ENCODE measurements at regions not wholly inside any gene's neighbourhood (a gene's known extent, or its start where the extent isn't known, plus 50 kb on each side); places are given as distances from the start of the nearest gene placed in this dataset.
A peak's percentile ranks its signal among the peaks of the same experiment; 100 is the strongest.
"Not testable (repeated sequence)": the region's sequence is repeated elsewhere in the genome, so short reads cannot be mapped to it uniquely, and the experiment has no call there.

DNA sequence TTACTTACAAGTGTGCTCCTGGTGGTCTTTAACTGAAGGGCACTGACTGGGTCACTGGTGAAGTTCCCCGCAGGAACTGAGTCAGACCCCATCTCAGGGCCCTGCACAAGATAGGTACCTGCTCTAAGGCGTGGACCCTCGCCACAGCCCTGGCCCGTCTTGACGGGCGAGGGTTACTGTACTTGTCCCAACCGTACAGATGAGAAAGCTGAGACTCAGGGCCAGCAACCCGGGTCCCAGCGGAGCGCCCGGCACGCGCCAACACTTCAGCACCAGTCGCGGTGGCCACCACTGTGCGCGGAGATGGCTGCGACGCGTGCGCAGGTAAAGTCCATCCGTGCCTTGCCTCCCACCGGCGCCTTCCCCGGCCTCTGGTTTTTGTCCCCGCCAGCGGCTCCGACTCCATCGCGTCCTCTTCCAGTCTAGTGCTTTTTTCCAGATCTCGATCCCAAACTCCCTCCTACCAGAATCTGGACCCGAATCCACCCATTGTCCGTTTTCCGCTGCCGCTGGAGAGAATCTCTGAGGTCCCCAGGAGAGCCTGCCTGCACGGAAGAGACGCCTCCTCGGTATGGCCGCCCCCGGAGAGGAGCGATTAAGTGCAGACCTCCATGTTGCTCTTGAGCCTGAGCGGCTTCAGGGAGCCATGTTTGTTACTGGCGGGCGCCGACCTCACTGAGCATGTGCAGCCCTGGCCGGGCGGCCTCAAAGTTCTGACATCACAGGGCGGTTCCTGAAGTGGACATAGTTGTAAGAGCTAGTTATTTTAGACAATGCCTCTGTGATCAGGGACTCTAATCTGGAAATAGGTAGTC is 1707.8 kb downstream of the SPATA31A7 start:
- peak; percentile 38 to 65 for DNase-seq (ENCODE audit: low read depth in 2 of 2)
- peak overlapping the region; percentile 23 for H3K9ac ChIP-seq (ENCODE audit: insufficient read depth, low read length)
- H3K4me2 ChIP-seq (ENCODE audit: extremely low read depth, insufficient read depth, low read length): not testable (repeated sequence)

DNA sequence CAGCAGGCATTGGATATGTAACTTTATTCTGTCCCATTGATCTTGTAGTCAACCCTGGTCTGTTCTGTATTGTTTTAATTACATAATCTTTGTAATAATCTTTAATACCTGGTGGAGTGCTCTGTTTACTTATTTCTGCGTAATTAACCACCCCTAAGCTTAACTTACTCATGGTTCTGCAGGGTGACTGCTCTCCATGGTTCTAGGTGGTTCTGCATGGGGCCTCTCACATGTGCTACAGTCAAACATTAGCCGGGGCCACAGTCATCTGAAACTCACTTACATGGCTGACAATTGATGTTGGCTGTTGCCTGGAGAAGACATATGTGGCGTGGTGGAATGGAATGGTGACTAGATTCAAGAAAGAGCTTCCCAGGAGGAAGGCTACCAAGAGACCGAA is 1709.8 kb downstream of the SPATA31A7 start:
- H3K4me1 ChIP-seq (ENCODE audit: control insufficient read depth, extremely low read depth, insufficient read depth, low read length); H4K20me1 ChIP-seq (ENCODE audit: control insufficient read depth, extremely low read depth, insufficient read depth, low read length); H3K27me3 ChIP-seq (ENCODE audit: control insufficient read depth, insufficient read depth, low read length); H3K36me3 ChIP-seq (ENCODE audit: control insufficient read depth, insufficient read depth, low read length); H3K4me2 ChIP-seq (ENCODE audit: extremely low read depth, insufficient read depth, low read length); H2AFZ ChIP-seq (ENCODE audit: low read length); H3K4me3 ChIP-seq (replicated peaks in 1 of 4; ENCODE audit: control extremely low read depth in 1 of 4, insufficient read depth in 1 of 4, low read depth in 3 of 4, low read length in 4 of 4); DNase-seq (ENCODE audit: low read depth in 2 of 2); H3K9me3 ChIP-seq (ENCODE audit: control insufficient read depth, insufficient read depth, low read depth, low read length); H3K9ac ChIP-seq (ENCODE audit: insufficient read depth, low read length); H3K27ac ChIP-seq (ENCODE audit: insufficient read depth, low read length); H3K79me2 ChIP-seq (ENCODE audit: control insufficient read depth, insufficient read depth, low read length): not testable (repeated sequence)

More for the DNA sequence above, 1707.8 kb downstream of the SPATA31A7 start:
- not testable (repeated sequence) for H3K27me3 ChIP-seq (ENCODE audit: control insufficient read depth, insufficient read depth, low read length); H3K79me2 ChIP-seq (ENCODE audit: control insufficient read depth, insufficient read depth, low read length); H3K9me3 ChIP-seq (ENCODE audit: control insufficient read depth, insufficient read depth, low read depth, low read length); H3K36me3 ChIP-seq (ENCODE audit: control insufficient read depth, insufficient read depth, low read length); H3K27ac ChIP-seq (ENCODE audit: insufficient read depth, low read length); H2AFZ ChIP-seq (ENCODE audit: low read length); H4K20me1 ChIP-seq (ENCODE audit: control insufficient read depth, extremely low read depth, insufficient read depth, low read length); H3K4me1 ChIP-seq (ENCODE audit: control insufficient read depth, extremely low read depth, insufficient read depth, low read length)
- H3K4me3 ChIP-seq (replicated peaks in 1 of 4; ENCODE audit: control extremely low read depth in 1 of 4, insufficient read depth in 1 of 4, low read depth in 3 of 4, low read length in 4 of 4): peak overlapping the region in 3 of 4 experiments; percentile 33 to 62 (median 52)

DNA sequence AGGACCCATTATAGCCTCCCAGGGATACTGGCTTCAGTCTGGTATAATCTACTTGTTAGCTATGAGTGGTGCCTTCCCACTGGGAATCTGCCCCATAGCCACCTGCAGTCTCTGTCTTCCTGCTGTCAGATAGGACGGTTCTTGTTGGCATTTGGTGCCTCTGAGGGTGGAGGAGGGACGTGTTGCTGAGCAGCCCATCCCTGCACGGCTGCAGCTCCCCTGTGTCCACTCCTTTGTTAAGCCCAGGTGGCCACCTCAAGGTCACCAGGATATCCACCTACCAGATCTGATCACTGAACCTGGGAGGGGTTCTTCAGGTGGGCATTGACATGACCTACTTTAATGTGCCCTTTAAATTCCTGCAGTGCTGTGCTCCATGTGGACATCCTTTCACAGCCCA is 1714.2 kb downstream of the SPATA31A7 start:
- not testable (repeated sequence) for H4K20me1 ChIP-seq (ENCODE audit: control insufficient read depth, extremely low read depth, insufficient read depth, low read length); H3K4me2 ChIP-seq (ENCODE audit: extremely low read depth, insufficient read depth, low read length); H2AFZ ChIP-seq (ENCODE audit: low read length); DNase-seq (ENCODE audit: low read depth in 2 of 2); H3K36me3 ChIP-seq (ENCODE audit: control insufficient read depth, insufficient read depth, low read length); H3K9me3 ChIP-seq (ENCODE audit: control insufficient read depth, insufficient read depth, low read depth, low read length); H3K4me3 ChIP-seq (replicated peaks in 1 of 4; ENCODE audit: control extremely low read depth in 1 of 4, insufficient read depth in 1 of 4, low read depth in 3 of 4, low read length in 4 of 4); H3K27ac ChIP-seq (ENCODE audit: insufficient read depth, low read length); H3K79me2 ChIP-seq (ENCODE audit: control insufficient read depth, insufficient read depth, low read length); H3K9ac ChIP-seq (ENCODE audit: insufficient read depth, low read length); H3K4me1 ChIP-seq (ENCODE audit: control insufficient read depth, extremely low read depth, insufficient read depth, low read length); H3K27me3 ChIP-seq (ENCODE audit: control insufficient read depth, insufficient read depth, low read length)

DNA sequence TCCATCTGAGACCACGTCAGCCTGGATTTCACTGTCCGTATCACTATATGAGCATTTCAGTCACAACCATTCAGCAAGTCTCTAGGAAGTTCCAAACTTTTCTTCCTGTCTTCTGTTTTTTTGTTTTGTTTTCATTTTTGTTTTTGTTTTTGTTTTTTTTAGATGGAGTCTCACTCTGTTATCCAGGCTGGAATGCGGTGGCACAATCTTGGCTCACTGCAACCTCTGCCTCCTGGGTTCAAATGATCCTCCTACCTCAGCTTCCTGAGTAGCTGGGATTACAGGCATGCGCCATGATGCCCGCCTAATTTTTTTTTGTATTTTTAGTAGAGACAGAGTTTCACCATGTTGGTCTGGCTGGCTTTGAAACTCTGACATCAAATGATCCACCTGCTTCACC is 1715.9 kb downstream of the SPATA31A7 start:
- not testable (repeated sequence) for H2AFZ ChIP-seq (ENCODE audit: low read length); H4K20me1 ChIP-seq (ENCODE audit: control insufficient read depth, extremely low read depth, insufficient read depth, low read length); H3K9ac ChIP-seq (ENCODE audit: insufficient read depth, low read length); H3K4me3 ChIP-seq (replicated peaks in 1 of 4; ENCODE audit: control extremely low read depth in 1 of 4, insufficient read depth in 1 of 4, low read depth in 3 of 4, low read length in 4 of 4); H3K4me2 ChIP-seq (ENCODE audit: extremely low read depth, insufficient read depth, low read length); H3K4me1 ChIP-seq (ENCODE audit: control insufficient read depth, extremely low read depth, insufficient read depth, low read length); H3K27me3 ChIP-seq (ENCODE audit: control insufficient read depth, insufficient read depth, low read length); H3K27ac ChIP-seq (ENCODE audit: insufficient read depth, low read length); H3K9me3 ChIP-seq (ENCODE audit: control insufficient read depth, insufficient read depth, low read depth, low read length); H3K36me3 ChIP-seq (ENCODE audit: control insufficient read depth, insufficient read depth, low read length); DNase-seq (ENCODE audit: low read depth in 2 of 2); H3K79me2 ChIP-seq (ENCODE audit: control insufficient read depth, insufficient read depth, low read length)

DNA sequence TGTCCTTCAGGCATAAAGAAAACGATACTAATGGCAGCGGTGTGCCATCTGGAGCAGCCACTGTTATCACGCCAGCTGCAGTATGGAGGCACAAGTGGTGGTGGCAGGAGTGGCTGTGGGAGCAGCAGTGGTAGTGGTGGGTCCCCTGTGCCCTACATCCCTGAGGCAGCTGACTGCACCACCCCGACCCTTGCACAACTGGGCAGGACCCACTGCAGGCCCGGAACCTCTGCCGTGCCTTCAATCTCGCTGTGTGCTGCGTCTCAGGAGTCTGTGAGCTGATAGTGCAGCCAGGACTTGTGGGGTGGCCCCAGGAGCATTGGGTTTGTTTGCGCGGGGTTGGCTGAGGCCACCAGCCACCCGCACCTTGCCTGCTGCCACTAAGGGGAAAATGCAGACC is 1718.0 kb downstream of the SPATA31A7 start:
- H3K79me2 ChIP-seq (ENCODE audit: control insufficient read depth, insufficient read depth, low read length); DNase-seq (ENCODE audit: low read depth in 2 of 2): not testable (repeated sequence)

DNA sequence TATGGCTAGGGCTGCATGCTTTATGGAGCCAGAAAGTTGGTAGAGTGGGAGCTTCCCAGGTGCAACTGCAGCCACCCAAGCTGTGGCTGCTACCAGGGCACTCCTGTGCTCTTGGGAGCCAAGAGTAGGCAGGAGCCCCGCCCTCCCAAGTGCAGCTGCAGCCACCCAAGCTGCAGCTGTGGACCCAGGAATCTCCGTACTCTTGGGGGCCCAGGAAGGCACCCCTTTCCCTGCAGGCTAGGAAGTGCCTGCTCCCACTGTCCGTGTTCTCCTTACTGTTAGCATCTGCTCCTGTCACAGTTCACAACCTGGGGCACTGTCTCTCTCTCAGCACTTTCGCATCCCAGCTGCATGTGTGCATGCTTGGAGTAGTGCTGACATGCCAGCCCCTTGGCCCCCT is 1718.4 kb downstream of the SPATA31A7 start:
- not testable (repeated sequence) for H3K4me1 ChIP-seq (ENCODE audit: control insufficient read depth, extremely low read depth, insufficient read depth, low read length); H3K79me2 ChIP-seq (ENCODE audit: control insufficient read depth, insufficient read depth, low read length); H4K20me1 ChIP-seq (ENCODE audit: control insufficient read depth, extremely low read depth, insufficient read depth, low read length); H3K27ac ChIP-seq (ENCODE audit: insufficient read depth, low read length); H3K27me3 ChIP-seq (ENCODE audit: control insufficient read depth, insufficient read depth, low read length); H3K9me3 ChIP-seq (ENCODE audit: control insufficient read depth, insufficient read depth, low read depth, low read length); H3K4me3 ChIP-seq (replicated peaks in 1 of 4; ENCODE audit: control extremely low read depth in 1 of 4, insufficient read depth in 1 of 4, low read depth in 3 of 4, low read length in 4 of 4); H3K36me3 ChIP-seq (ENCODE audit: control insufficient read depth, insufficient read depth, low read length); H3K9ac ChIP-seq (ENCODE audit: insufficient read depth, low read length); H2AFZ ChIP-seq (ENCODE audit: low read length); H3K4me2 ChIP-seq (ENCODE audit: extremely low read depth, insufficient read depth, low read length); DNase-seq (ENCODE audit: low read depth in 2 of 2)

More for the DNA sequence above, 1718.0 kb downstream of the SPATA31A7 start:
- not testable (repeated sequence) for H2AFZ ChIP-seq (ENCODE audit: low read length); H3K4me2 ChIP-seq (ENCODE audit: extremely low read depth, insufficient read depth, low read length); H3K36me3 ChIP-seq (ENCODE audit: control insufficient read depth, insufficient read depth, low read length); H3K9ac ChIP-seq (ENCODE audit: insufficient read depth, low read length); H3K4me3 ChIP-seq (replicated peaks in 1 of 4; ENCODE audit: control extremely low read depth in 1 of 4, insufficient read depth in 1 of 4, low read depth in 3 of 4, low read length in 4 of 4); H3K4me1 ChIP-seq (ENCODE audit: control insufficient read depth, extremely low read depth, insufficient read depth, low read length); H3K27me3 ChIP-seq (ENCODE audit: control insufficient read depth, insufficient read depth, low read length); H4K20me1 ChIP-seq (ENCODE audit: control insufficient read depth, extremely low read depth, insufficient read depth, low read length); H3K9me3 ChIP-seq (ENCODE audit: control insufficient read depth, insufficient read depth, low read depth, low read length); H3K27ac ChIP-seq (ENCODE audit: insufficient read depth, low read length)

DNA sequence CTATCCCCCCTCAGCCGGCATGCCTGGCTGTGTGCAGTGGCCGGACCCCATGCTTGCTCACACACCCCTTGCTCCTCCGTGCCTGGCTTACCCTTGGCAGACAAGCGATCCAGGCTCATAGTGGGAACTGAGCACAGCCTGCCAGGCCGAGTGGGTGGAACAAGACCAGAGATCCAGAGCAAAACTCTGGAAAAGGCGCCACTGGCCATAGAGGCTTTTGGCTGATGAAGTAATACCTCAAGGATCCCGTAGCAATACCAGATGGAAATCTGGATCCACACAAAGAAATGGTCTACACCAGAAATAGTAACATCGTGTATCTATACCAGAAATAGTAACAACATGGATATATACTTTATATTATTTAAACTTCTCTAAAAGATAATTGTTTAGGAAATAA is 1719.6 kb downstream of the SPATA31A7 start:
- not testable (repeated sequence) for H3K9ac ChIP-seq (ENCODE audit: insufficient read depth, low read length); H3K27ac ChIP-seq (ENCODE audit: insufficient read depth, low read length); H3K79me2 ChIP-seq (ENCODE audit: control insufficient read depth, insufficient read depth, low read length); DNase-seq (ENCODE audit: low read depth in 2 of 2); H4K20me1 ChIP-seq (ENCODE audit: control insufficient read depth, extremely low read depth, insufficient read depth, low read length); H3K9me3 ChIP-seq (ENCODE audit: control insufficient read depth, insufficient read depth, low read depth, low read length); H3K4me3 ChIP-seq (replicated peaks in 1 of 4; ENCODE audit: control extremely low read depth in 1 of 4, insufficient read depth in 1 of 4, low read depth in 3 of 4, low read length in 4 of 4); H3K27me3 ChIP-seq (ENCODE audit: control insufficient read depth, insufficient read depth, low read length); H2AFZ ChIP-seq (ENCODE audit: low read length); H3K4me1 ChIP-seq (ENCODE audit: control insufficient read depth, extremely low read depth, insufficient read depth, low read length); H3K36me3 ChIP-seq (ENCODE audit: control insufficient read depth, insufficient read depth, low read length); H3K4me2 ChIP-seq (ENCODE audit: extremely low read depth, insufficient read depth, low read length)

Data from fibroblast of lung (primary cell).